Cardiac fibroblast (primary cell): ENCODE measurements at regions not wholly inside any gene's neighbourhood (a gene's known extent, or its start where the extent isn't known, plus 50 kb on each side); places are given as distances from the start of the nearest gene placed in this dataset.
A peak's percentile ranks its signal among the peaks of the same experiment; 100 is the strongest.
"Not testable (repeated sequence)": the region's sequence is repeated elsewhere in the genome, so short reads cannot be mapped to it uniquely, and the experiment has no call there.

ENCODE experiments used
- DNase-seq, 2 donors: peaks; one replicate each; pipeline versions ENCODE4 v3.0.0 to v3.0.0-alpha.2; 2010; ENCODE audit warnings: low read depth in 2 of 2
- H3K4me3 ChIP-seq, 2 donors: replicated peaks in 1 of 2; 1 replicate in 1 of 2; 2 replicates in 1 of 2; pipeline ENCODE4 v1.5.1; 2011; ENCODE audit warnings: low read depth in 2 of 2, low read length in 2 of 2, mild to moderate bottlenecking in 2 of 2, moderate library complexity in 1 of 2
- TF ChIP-seq, protein P1 (sequence below): IDR thresholded peaks from one replicate; pipeline ENCODE4 v1.5.1; 2011; ENCODE audit warnings: low read depth, mild to moderate bottlenecking, low read length, inconsistent platforms

DNA sequence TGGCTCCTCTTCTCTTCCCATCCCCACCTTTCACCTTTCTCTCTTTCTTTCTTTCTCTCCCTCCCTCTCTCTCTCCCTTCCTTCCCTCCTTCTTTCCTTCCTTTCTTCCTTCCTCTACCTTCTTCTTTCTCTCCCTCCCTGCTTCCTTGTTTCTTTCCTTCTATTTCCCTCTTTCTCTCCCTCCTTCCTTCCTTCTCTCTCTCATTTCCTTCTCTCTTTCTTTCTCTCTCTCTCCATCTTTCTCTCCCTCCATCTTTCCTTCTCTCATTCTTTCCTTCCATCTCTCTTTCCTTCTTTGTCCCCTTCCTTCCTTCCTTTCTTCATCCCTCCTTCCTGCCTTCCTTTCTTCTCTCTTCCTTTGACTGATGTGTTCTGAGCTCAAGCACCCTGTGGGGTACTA, 1467.0 kb upstream of the DEFB115 start:
- TF ChIP-seq, protein P1, sequence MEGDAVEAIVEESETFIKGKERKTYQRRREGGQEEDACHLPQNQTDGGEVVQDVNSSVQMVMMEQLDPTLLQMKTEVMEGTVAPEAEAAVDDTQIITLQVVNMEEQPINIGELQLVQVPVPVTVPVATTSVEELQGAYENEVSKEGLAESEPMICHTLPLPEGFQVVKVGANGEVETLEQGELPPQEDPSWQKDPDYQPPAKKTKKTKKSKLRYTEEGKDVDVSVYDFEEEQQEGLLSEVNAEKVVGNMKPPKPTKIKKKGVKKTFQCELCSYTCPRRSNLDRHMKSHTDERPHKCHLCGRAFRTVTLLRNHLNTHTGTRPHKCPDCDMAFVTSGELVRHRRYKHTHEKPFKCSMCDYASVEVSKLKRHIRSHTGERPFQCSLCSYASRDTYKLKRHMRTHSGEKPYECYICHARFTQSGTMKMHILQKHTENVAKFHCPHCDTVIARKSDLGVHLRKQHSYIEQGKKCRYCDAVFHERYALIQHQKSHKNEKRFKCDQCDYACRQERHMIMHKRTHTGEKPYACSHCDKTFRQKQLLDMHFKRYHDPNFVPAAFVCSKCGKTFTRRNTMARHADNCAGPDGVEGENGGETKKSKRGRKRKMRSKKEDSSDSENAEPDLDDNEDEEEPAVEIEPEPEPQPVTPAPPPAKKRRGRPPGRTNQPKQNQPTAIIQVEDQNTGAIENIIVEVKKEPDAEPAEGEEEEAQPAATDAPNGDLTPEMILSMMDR = no peak
- H3K4me3 ChIP-seq = no peak overlapping the region
- no peak for DNase-seq

GRCh38 chr20:29831508-29831907, 1426.0 kb upstream of the DEFB115 start:
- not testable (repeated sequence) for H3K4me3 ChIP-seq, DNase-seq

DNA sequence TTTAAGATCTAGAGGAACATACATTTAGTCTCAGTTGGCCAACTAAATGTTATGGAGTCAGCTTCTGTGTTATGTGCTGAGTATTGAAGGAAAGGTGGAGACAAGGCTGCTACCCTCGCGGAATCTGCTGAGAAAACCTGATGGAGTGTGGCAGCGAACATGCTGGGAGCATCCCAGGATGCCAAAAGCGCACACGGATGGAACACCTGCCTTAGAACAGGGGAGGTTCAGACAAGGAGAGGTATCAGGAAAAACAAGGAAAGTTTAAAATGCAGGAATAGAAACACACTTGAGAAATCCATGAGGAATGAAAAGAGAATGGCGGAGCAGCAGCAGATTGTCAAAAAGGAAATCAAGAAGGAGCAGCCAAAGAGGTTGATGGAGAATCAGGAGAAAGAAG, 1389.5 kb upstream of the DEFB115 start:
- not testable (repeated sequence) for H3K4me3 ChIP-seq, DNase-seq

DNA sequence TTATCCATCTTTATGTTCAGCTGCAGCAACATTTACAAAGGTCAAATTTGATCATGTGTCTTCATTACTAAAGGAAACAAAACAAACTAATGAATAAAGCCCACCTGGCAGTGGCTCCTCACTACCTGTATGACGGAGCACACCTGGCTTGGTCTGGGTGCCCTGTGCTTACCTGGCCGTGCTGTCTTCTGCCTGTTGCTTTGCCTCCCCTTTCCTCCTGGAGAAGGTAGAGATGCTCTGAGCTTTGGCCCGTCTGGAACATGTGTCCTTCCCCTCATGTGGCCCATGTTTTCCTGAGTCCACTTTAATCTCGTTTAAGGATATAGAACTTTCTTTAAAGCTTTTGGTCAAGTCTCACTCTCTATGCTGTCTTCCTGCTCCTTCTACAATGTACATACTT, 1388.8 kb upstream of the DEFB115 start:
- H3K4me3 ChIP-seq, DNase-seq: not testable (repeated sequence)

DNA sequence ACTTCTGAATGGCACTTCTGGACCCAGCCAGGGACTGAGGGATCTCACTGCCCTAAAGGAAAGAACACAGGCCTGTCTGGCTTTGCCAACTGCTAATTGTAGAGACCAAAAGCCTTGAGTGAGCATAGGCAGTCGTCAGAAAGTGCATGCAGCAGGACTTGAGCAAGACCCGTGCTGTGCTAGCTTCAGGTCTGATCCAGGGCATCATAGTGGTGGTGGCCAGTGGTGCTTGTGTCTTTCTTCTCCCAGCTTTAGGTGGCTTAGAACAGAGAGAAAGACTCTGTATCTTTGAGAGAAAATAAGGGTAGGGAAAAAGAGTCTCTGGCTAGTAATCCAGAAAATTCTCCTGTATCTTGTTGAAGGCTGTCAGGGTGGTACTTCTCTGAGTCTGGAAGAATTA, 1385.6 kb upstream of the DEFB115 start:
- not testable (repeated sequence) for H3K4me3 ChIP-seq, DNase-seq

- peak; percentile 38 to 51 for DNase-seq
- H3K4me3 ChIP-seq = peak overlapping the region in 1 of 2 donors; percentile 38
- TF ChIP-seq, protein P1 = no peak
Measured at GRCh38 chr20:29873946-29874345, 1383.5 kb upstream of the DEFB115 start.

GRCh38 chr20:29874476-29875202, 1382.8 kb upstream of the DEFB115 start:
- TF ChIP-seq, protein P1 = no peak
- no peak for DNase-seq
- no peak overlapping the region for H3K4me3 ChIP-seq

DNA sequence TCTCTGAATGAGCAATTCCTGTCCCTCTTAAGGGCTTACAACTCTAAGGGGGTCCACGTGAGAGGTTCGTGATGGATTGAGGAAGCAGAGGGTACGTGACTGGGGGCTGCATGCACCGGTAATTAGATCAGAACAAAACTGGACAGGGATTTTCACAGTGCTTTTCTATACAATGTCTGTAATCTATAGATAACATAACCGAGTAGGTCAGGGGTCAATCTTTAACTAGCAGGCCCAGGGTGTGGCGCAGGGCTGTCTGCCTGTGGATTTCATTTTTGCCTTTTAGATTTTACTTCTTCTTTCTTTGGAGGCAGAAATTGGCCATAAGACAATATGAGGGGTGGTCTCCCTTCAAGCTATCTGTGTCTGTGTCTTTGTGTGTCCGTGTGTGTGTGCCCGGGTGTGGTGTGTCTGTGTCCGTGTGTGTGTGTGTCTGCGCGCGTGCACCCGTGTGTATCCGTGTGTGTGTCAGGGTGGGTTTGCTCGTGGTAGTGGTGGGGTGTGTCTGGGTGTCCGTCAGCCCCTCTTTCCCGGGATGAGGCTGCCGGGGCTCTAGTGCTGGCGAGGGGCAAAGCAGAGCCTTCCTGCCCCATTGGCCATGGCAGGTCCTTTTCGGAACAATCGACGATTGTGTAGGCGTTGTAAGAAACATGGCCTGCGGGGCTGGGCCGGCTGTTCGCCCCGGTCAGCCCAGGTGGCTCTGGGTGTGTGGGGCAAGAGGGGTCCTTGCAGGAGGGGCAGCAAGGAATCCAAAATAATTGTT, 1382.0 kb upstream of the DEFB115 start:
- not testable (repeated sequence) for DNase-seq, H3K4me3 ChIP-seq

- DNase-seq, H3K4me3 ChIP-seq: not testable (repeated sequence)
Measured at GRCh38 chr20:29876084-29876910, 1381.2 kb upstream of the DEFB115 start.

GRCh38 chr20:29876911-29877285, 1380.6 kb upstream of the DEFB115 start:
- DNase-seq = no peak
- TF ChIP-seq, protein P1 = no peak

GRCh38 chr20:29877411-29878280, 1379.8 kb upstream of the DEFB115 start:
- peak overlapping the region in 1 of 2 donors; percentile 40 for H3K4me3 ChIP-seq
- not testable (repeated sequence) for DNase-seq

More at GRCh38 chr20:29876911-29877285, 1380.6 kb upstream of the DEFB115 start:
- no peak overlapping the region for H3K4me3 ChIP-seq
